Nephron (organoid): ENCODE measurements at regions not wholly inside any gene's neighbourhood (a gene's known extent, or its start where the extent isn't known, plus 50 kb on each side); places are given as distances from the start of the nearest gene placed in this dataset.

Experiments
- H3K27ac Mint-ChIP-seq, 3 experiments: 2 replicates each; pipeline ENCODE4 v1.8.0; 2020; ENCODE audit warnings: mixed read lengths in 3 of 3, mild to moderate bottlenecking in 2 of 3, moderate library complexity in 1 of 3
- H3K27me3 Mint-ChIP-seq: 2 replicates; pipeline ENCODE4 v1.8.0; 2021; ENCODE audit warnings: low read depth, mild to moderate bottlenecking, moderate library complexity, mixed read lengths
- H3K36me3 Mint-ChIP-seq: 2 replicates; pipeline ENCODE4 v1.8.0; 2020; ENCODE audit warnings: low read depth, mixed read lengths
- H3K4me1 Mint-ChIP-seq: 2 replicates; pipeline ENCODE4 v1.8.0; 2020; ENCODE audit warnings: mixed read lengths
- H3K4me3 Mint-ChIP-seq, 3 experiments: 2 replicates each; pipeline ENCODE4 v1.8.0; 2020; ENCODE audit warnings: mild to moderate bottlenecking in 3 of 3, mixed read lengths in 3 of 3, moderate library complexity in 2 of 3
- H3K9me3 Mint-ChIP-seq: 2 replicates; pipeline ENCODE4 v1.8.0; 2020; ENCODE audit warnings: mixed read lengths
- TF ChIP-seq, protein P1 (sequence below), 3 experiments: fragments of 200-600 bp; sonication (generic); IDR thresholded peaks; one replicate each; pipeline ENCODE4 v1.5.0; 2021; ENCODE audit warnings: antibody characterized with exemption in 3 of 3; ENCODE audit not compliant: unreplicated experiment in 3 of 3

DNA sequence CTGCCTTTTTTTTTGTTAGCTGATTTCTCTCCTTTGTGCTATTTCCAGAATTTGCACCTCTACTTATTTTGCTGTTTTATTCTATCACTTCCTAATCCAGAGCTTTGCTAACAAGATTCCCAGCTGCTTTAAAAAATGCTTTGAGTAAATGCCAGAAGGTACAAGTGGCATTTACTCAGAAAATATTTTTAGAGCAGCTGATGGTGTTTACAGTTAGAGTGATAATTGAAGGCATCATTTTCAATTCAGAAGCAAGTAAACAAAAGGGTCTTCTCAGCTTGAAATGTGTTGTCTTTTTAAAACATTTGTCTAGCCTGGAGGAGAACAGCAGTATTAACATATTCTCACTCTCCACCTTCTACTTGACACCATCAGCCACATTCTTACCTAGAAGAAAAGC, 99.9 kb downstream of the OTOR start:
- Mint-ChIP-seq H3K27ac (peak overlapping the region in 1 of 3 experiments; percentile 12), H3K4me3 (no peak overlapping the region), H3K36me3 (no peaks in the 10 kb centered on the region), H3K9me3 (peaks cover 9% of the 10 kb centered on the region), H3K4me1 (peaks cover 26% of the 10 kb centered on the region), H3K27me3 (peaks cover 8% of the 10 kb centered on the region)
- TF ChIP-seq, protein P1, sequence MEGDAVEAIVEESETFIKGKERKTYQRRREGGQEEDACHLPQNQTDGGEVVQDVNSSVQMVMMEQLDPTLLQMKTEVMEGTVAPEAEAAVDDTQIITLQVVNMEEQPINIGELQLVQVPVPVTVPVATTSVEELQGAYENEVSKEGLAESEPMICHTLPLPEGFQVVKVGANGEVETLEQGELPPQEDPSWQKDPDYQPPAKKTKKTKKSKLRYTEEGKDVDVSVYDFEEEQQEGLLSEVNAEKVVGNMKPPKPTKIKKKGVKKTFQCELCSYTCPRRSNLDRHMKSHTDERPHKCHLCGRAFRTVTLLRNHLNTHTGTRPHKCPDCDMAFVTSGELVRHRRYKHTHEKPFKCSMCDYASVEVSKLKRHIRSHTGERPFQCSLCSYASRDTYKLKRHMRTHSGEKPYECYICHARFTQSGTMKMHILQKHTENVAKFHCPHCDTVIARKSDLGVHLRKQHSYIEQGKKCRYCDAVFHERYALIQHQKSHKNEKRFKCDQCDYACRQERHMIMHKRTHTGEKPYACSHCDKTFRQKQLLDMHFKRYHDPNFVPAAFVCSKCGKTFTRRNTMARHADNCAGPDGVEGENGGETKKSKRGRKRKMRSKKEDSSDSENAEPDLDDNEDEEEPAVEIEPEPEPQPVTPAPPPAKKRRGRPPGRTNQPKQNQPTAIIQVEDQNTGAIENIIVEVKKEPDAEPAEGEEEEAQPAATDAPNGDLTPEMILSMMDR (IDR thresholded peaks at IDR 0.05; ENCODE audit: unreplicated experiment in 3 of 3): no peak

DNA sequence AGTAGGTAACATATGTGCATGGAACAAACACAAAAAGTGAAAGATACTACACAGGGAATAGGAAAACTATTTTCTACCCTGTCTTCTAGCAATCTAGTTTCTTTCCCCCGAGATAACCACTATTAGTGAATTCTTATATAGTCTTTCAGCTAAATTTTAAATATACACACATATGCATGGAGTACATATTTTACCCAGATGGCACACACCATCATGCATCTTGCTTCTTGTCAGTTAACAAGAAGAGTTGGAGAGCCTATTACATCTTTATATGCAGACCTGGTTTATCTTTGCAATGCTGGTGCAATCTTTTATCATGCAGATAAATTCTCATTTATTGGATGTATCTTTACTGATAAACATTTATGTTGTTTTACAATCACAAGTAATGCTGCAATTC, 100.4 kb downstream of the OTOR start:
- H3K36me3 Mint-ChIP-seq: no peaks in the 10 kb centered on the region
- H3K27ac Mint-ChIP-seq: no peak overlapping the region
- peaks cover 8% of the 10 kb centered on the region for H3K27me3 Mint-ChIP-seq
- H3K4me3 Mint-ChIP-seq: no peak overlapping the region
- TF ChIP-seq, protein P1 (IDR thresholded peaks at IDR 0.05; ENCODE audit: unreplicated experiment in 3 of 3): no peak
- peaks cover 26% of the 10 kb centered on the region for H3K4me1 Mint-ChIP-seq
- H3K9me3 Mint-ChIP-seq: peaks cover 13% of the 10 kb centered on the region

DNA sequence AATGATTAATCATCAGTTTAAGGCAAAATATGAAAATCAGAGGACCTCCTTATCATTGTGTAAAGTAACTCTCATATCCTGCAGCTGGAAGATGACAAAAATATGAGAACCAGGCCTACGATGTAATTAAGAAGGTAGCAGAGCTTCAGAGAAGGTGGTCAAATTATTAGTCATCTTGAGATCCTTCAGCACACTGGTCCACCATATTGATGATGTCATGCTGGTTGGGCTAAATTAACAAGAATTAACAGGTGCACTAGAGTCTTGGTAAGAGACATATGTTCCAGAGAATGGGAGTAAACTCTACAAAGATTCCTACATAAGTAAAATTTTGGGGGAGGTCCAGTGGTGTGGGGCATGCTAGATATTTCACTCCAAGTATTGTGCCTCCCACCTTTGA, 112.8 kb downstream of the OTOR start:
- no peaks in the 10 kb centered on the region for H3K36me3 Mint-ChIP-seq
- H3K9me3 Mint-ChIP-seq: peaks cover 12% of the 10 kb centered on the region
- H3K27me3 Mint-ChIP-seq: no peaks in the 10 kb centered on the region
- no peaks in the 10 kb centered on the region for H3K4me1 Mint-ChIP-seq
- H3K4me3 Mint-ChIP-seq: no peak overlapping the region
- TF ChIP-seq, protein P1 (IDR thresholded peaks at IDR 0.05; ENCODE audit: unreplicated experiment in 3 of 3): no peak
- H3K27ac Mint-ChIP-seq: no peak overlapping the region

DNA sequence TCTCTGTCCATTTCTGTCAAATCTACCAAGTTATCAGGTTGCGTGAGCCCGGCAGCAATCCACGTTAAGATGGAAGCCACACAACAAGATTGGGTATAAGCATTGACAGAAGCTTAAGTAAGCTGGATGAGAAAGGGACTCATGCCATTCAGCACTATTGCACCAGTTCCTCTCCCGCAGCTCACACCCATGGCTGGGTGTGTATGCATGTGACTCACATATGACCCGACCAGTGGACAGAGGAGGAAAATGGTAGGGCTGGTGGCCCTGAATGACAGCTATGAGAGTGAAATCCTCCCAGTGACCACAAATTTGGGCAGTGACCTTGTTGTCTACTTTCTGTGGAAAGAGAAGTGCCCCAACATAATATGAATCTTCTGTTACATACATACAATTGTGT, 113.5 kb downstream of the OTOR start:
- TF ChIP-seq, protein P1 (IDR thresholded peaks at IDR 0.05; ENCODE audit: unreplicated experiment in 3 of 3): no peak
- Mint-ChIP-seq H3K27me3 (no peaks in the 10 kb centered on the region), H3K36me3 (no peaks in the 10 kb centered on the region), H3K4me1 (no peaks in the 10 kb centered on the region), H3K9me3 (peaks cover 6% of the 10 kb centered on the region), H3K27ac (no peak overlapping the region), H3K4me3 (no peak overlapping the region)

DNA sequence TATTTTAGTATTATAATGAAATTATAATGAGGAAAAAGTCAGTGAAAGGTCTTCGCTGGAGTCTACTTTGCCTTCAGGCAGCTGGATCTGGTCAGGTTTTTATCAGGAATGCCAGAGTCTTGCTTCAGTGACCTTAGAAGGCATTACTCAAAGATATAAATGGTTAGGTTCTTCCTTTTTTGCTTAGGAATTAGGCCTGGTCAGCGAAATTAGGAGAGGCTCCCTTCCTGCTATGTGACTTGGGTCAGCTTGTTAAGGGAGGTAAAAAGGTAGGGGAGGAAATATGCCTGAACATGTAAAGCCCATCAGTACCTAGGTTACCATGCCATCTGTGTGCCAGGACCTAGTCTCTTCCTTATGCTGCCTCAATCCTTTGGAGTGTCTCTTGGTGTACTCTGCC, 115.1 kb downstream of the OTOR start:
- H3K9me3 Mint-ChIP-seq: peaks cover 2% of the 10 kb centered on the region
- TF ChIP-seq, protein P1 (IDR thresholded peaks at IDR 0.05; ENCODE audit: unreplicated experiment in 3 of 3): no peak
- no peak overlapping the region for H3K27ac Mint-ChIP-seq
- H3K4me1 Mint-ChIP-seq: no peaks in the 10 kb centered on the region
- H3K27me3 Mint-ChIP-seq: peaks cover 4% of the 10 kb centered on the region
- H3K36me3 Mint-ChIP-seq: no peaks in the 10 kb centered on the region
- no peak overlapping the region for H3K4me3 Mint-ChIP-seq

DNA sequence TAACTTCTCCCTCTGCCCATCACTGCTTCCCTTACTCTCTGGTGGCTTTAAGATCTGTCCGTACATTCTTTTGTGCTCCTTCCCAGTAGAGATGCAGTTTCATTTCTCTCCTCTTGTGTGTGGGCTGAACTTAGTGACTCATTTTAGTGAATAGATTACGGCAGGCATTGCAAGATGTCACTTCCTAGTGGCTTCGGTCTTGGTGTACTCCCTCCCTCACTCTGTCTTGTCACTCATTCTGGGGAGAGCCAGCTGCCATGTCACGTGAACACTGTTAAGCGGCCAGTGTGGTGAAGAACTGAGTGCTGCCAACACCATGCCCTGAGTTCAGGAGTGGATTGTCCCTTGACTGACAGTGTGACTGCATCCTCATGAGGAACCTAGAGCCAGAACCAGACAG, 115.9 kb downstream of the OTOR start:
- Mint-ChIP-seq H3K36me3 (no peaks in the 10 kb centered on the region), H3K9me3 (peaks cover 2% of the 10 kb centered on the region), H3K4me3 (no peak overlapping the region), H3K4me1 (no peaks in the 10 kb centered on the region), H3K27me3 (peaks cover 4% of the 10 kb centered on the region), H3K27ac (no peak overlapping the region)
- TF ChIP-seq, protein P1 (IDR thresholded peaks at IDR 0.05; ENCODE audit: unreplicated experiment in 3 of 3): no peak
